Stomach smooth muscle (tissue), 2 donors: ENCODE measurements at regions not wholly inside any gene's neighbourhood (a gene's known extent, or its start where the extent isn't known, plus 50 kb on each side); places are given as distances from the start of the nearest gene placed in this dataset.
"Not testable (repeated sequence)": the region's sequence is repeated elsewhere in the genome, so short reads cannot be mapped to it uniquely, and the experiment has no call there.

Experiments used
- H3K27ac ChIP-seq: one replicate; pipeline ENCODE4 v1.7.0; 2013; ENCODE audit warnings: mild to moderate bottlenecking, low read length, inconsistent platforms
- H3K27me3 ChIP-seq, 2 donors: one replicate each; pipeline ENCODE4 v1.7.0; 2013; ENCODE audit warnings: low read length in 2 of 2; ENCODE audit not compliant: insufficient read depth in 2 of 2, control insufficient read depth in 1 of 2
- H3K36me3 ChIP-seq, 2 donors: one replicate each; pipeline ENCODE4 v1.7.0; 2013; ENCODE audit warnings: low read length in 2 of 2; ENCODE audit not compliant: control insufficient read depth in 2 of 2, insufficient read depth in 2 of 2
- H3K4me1 ChIP-seq: one replicate; pipeline ENCODE4 v1.7.0; 2013; ENCODE audit warnings: low read length; ENCODE audit not compliant: control insufficient read depth, insufficient read depth
- H3K4me3 ChIP-seq, 2 donors: one replicate each; pipeline ENCODE4 v1.7.0; 2013; ENCODE audit warnings: low read length in 2 of 2
- H3K9ac ChIP-seq, 2 donors: one replicate each; pipeline ENCODE4 v1.7.0; 2013; ENCODE audit warnings: low read length in 2 of 2, mild to moderate bottlenecking in 1 of 2
- H3K9me3 ChIP-seq, 2 donors: one replicate each; pipeline ENCODE4 v1.7.0; 2013; ENCODE audit warnings: low read length in 2 of 2; ENCODE audit not compliant: control insufficient read depth in 2 of 2
- donor health status: healthy.
- donor health status: Pancreatic carcinoma.

- no peaks in the 10 kb centered on the region for H3K4me1 ChIP-seq
- no peaks in the 10 kb centered on the region for H3K9me3 ChIP-seq
- H3K4me3 ChIP-seq = no peak overlapping the region
- no peak overlapping the region for H3K9ac ChIP-seq
- H3K27ac ChIP-seq = no peak overlapping the region
- H3K36me3 ChIP-seq = no peaks in the 10 kb centered on the region
- H3K27me3 ChIP-seq = peaks cover 0 to 2% of the 10 kb centered on the region in 2 donors
Measured at GRCh38 chr16:79988721-79989220, 388.2 kb upstream of the MAF start.

DNA sequence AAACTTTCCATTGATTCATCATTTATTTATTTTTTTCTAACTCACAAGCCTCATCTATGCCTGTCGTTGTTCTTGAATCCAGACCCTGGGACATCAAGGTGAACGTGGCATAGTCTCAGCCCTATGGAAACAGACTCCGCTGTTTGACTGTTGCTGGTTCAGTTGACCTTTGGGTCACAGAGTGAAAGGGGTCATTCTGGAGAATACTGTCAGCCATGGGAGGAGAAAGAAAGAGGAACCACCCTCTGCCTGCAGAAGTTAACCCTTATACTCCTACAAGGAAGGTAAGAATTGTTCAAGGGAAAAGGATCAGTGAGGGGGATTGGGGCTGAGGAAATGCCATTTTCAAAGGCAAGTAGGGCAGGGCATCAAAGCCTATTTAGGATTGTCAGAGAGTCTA, 387.6 kb upstream of the MAF start:
- Histone ChIP-seq H3K9ac (no peak overlapping the region), H3K4me1 (no peaks in the 10 kb centered on the region), H3K36me3 (no peaks in the 10 kb centered on the region), H3K4me3 (no peak overlapping the region), H3K27me3 (no peaks in the 10 kb centered on the region), H3K27ac (no peak overlapping the region), H3K9me3 (no peaks in the 10 kb centered on the region)

DNA sequence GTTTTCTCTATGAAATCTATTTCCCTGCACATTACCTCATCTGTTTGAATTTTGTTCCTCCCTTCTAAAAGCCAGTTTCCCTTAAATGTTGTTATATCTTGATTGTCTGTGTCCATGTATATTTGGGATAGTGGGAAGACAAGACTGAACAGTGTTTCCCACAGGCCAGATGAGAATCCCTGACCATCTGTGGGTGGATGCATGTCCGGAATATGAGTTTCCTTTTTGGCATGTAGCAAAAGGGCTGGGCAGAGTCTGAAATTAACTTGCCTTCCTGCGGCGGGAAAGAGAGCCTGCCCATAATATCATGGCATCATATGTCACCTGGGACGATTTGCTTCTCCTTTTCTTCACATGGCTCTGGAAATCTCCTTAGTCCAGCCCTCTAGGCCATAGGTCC, 385.8 kb upstream of the MAF start:
- no peak overlapping the region for H3K9ac ChIP-seq
- no peaks in the 10 kb centered on the region for H3K4me1 ChIP-seq
- H3K27me3 ChIP-seq = no peaks in the 10 kb centered on the region
- H3K36me3 ChIP-seq = no peaks in the 10 kb centered on the region
- no peak overlapping the region for H3K27ac ChIP-seq
- no peak overlapping the region for H3K4me3 ChIP-seq
- H3K9me3 ChIP-seq = no peaks in the 10 kb centered on the region

GRCh38 chr16:79985606-79986005, 385.1 kb upstream of the MAF start:
- no peaks in the 10 kb centered on the region for H3K27me3 ChIP-seq
- no peaks in the 10 kb centered on the region for H3K4me1 ChIP-seq
- H3K4me3 ChIP-seq = no peak overlapping the region
- H3K9ac ChIP-seq = no peak overlapping the region
- H3K27ac ChIP-seq = no peak overlapping the region
- no peaks in the 10 kb centered on the region for H3K36me3 ChIP-seq
- no peaks in the 10 kb centered on the region for H3K9me3 ChIP-seq

- not testable (repeated sequence) for H3K4me1 ChIP-seq, H3K36me3 ChIP-seq, H3K9me3 ChIP-seq, H3K9ac ChIP-seq, H3K27ac ChIP-seq, H3K4me3 ChIP-seq, H3K27me3 ChIP-seq
Measured at GRCh38 chr16:79984149-79984548, 383.6 kb upstream of the MAF start.

GRCh38 chr16:79982862-79983261, 382.3 kb upstream of the MAF start:
- no peaks in the 10 kb centered on the region for H3K4me1 ChIP-seq
- H3K36me3 ChIP-seq = no peaks in the 10 kb centered on the region
- H3K9me3 ChIP-seq = no peaks in the 10 kb centered on the region
- H3K27me3 ChIP-seq = no peaks in the 10 kb centered on the region
- no peak overlapping the region for H3K4me3 ChIP-seq
- H3K9ac ChIP-seq = no peak overlapping the region
- no peak overlapping the region for H3K27ac ChIP-seq

DNA sequence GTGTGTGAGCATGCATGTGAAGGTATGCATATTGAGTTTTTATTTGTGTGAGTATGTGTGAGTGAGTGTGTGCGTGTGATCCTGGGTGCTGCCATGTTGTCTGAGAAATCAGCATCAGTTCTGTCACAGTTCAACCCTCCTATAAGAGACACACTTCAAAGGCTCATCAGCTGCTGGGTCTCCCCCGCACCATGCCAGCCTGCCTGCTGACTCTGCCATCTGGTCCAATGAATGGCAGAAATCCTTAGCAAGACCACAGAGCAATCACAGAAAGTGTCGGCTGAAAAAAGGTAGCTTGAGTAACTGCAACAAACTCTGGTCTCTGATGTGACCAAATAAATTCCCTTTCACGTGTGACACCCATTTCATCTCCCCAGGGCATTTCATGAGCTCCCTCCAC, 381.8 kb upstream of the MAF start:
- Histone ChIP-seq H3K9ac (no peak overlapping the region), H3K27ac (no peak overlapping the region), H3K9me3 (no peaks in the 10 kb centered on the region), H3K27me3 (no peaks in the 10 kb centered on the region), H3K4me3 (no peak overlapping the region), H3K36me3 (no peaks in the 10 kb centered on the region), H3K4me1 (no peaks in the 10 kb centered on the region)

GRCh38 chr16:79981814-79982213, 381.3 kb upstream of the MAF start:
- Histone ChIP-seq H3K27me3 (no peaks in the 10 kb centered on the region), H3K4me1 (no peaks in the 10 kb centered on the region), H3K27ac (no peak overlapping the region), H3K36me3 (no peaks in the 10 kb centered on the region), H3K9ac (no peak overlapping the region), H3K4me3 (no peak overlapping the region), H3K9me3 (no peaks in the 10 kb centered on the region)

DNA sequence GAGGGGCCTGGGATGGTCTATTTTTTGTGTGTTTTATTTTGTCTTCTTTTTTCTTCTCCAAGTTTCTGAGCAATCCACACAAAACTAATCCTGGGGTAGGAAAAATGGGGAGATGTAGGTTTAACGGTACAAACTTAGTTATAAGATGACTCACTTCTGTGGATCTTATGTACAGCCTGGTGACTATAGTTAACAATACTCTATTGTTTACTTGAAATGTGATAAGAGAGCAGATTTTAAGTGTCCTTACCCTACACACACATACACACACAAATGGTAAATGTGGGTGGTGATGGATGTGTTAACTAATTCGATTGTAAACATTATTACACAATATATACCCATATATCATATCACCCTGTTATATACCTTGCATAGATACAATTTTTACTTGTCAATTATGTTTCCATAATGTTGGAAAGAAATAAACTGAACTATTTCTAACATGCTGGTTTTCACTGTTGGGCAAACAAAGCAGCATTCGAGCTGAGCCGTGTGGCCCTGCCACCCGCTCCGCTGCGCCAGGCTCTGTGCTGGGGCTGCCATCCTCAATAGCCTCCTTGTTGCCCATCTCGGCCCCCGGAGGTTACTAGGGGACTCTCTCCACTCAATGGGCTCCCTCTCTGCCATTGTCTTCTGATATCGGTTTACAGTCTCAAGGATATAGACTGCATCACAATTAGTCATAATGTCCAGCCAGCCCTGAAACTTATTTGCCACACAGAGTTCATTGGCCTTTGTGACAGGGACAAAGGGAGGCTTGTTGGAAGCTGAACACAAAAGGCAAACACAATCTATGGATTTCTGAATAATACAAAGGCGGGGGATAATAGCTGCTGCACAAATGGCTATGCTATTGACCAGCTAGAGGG, 380.3 kb upstream of the MAF start:
- H3K27me3 ChIP-seq = no peaks in the 10 kb centered on the region
- H3K27ac ChIP-seq = no peak overlapping the region
- no peak overlapping the region for H3K4me3 ChIP-seq
- no peaks in the 10 kb centered on the region for H3K4me1 ChIP-seq
- no peaks in the 10 kb centered on the region for H3K9me3 ChIP-seq
- H3K36me3 ChIP-seq = no peaks in the 10 kb centered on the region
- H3K9ac ChIP-seq = no peak overlapping the region

DNA sequence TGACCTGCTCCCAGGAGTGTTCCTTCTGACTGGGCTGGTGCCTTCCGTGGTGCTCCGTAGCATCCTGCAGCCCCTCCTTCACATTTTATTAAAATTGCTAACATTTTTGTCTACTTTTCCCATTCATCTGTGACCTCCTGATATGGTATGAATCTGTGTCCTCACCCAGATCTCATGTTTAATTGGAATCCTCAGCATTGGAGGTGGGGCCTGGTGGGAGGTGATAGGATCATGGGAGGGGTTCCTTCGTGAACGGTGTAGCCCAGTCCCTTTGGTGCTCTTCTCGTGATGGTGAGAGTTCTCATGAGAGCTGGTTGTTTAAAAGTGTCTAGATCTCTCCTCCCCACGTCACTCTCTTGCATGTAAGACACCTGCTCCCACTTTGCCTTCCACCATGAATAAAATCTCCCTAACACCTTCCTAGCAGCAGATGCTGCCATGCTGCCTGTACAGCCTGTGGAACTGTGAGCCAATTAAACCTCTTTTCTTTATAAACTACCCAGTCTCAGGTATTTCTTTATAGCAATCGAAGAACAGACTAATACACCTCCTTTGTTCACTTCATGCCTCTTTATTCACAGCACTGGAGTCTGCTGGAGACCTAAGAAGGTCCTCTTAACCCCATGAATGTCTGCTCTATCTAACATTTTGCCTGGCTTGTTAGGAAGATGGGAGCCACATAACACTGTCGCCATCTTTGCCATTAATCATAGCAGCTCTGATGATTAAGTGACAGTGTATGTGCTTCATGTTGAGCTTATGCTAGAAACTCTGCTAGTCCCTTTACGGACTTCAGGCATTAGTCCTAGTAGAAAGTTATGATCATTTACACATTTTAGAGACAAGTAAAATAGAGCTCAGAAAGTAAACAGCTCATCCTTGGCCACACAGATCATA, 377.7 kb upstream of the MAF start:
- Histone ChIP-seq H3K27ac (no peak overlapping the region), H3K9me3 (no peaks in the 10 kb centered on the region), H3K27me3 (no peaks in the 10 kb centered on the region), H3K4me1 (no peaks in the 10 kb centered on the region), H3K9ac (no peak overlapping the region), H3K4me3 (no peak overlapping the region), H3K36me3 (no peaks in the 10 kb centered on the region)
